IPS-NIHi7 (cell line): ENCODE measurements at regions not wholly inside any gene's neighbourhood (a gene's known extent, or its start where the extent isn't known, plus 50 kb on each side); places are given as distances from the start of the nearest gene placed in this dataset.

Experiments
- DNase-seq: peaks from one replicate; pipeline ENCODE4 v3.0.0; 2012; ENCODE audit warnings: mixed read lengths; ENCODE audit errors: extremely low spot score

DNA sequence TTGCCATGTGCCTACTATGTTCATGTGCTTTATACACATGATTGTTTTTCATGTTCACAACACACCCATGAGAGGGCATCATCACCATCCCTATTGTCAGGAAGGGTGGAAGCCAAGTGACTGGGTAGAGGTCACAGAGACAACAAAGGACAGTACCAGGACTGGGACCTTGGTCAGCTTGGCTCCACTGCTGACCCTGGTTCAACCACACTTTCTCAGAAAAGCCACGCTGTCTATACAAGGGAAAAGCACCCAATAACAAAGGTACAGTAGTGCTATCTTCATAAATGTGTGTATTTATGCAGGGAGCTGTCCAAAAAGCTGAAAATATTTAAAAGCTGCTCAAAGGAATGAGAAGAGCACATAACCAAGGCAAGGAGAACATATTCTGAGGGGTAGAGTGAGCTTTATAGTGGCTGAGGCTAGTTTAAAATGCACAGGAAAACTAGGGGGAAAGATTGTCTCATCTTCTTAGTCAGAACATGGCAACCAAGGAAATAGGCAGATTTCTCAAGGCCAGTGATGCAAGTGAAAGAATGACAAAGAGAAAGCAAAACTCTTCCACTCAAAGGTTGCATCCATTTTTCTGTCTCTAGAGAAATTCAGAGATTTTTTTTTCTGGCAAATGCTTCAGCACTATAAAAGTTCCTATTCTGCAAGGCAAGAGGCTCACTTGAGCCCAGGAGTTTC is 415.0 kb downstream of the FOXO1 start:
- no peak for DNase-seq

DNA sequence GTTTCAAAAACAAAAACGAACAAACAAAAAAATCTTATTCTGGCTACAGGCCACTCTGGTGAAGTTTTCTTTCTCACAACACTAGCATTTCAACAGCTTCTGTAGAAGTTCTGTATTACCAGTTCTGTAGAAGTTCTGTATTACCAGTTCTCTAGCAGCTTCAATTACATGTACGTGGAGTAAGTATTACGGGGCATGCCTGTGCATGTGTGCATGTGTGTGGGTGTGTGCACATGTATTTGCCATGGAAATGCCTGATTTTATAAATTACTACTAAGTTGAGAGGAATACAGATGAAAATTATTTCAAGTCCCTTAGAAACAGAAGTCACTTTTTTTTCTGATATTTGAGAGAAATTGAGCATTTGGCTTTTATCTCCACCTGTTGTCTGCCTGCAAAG is 414.2 kb downstream of the FOXO1 start:
- no peak for DNase-seq

DNA sequence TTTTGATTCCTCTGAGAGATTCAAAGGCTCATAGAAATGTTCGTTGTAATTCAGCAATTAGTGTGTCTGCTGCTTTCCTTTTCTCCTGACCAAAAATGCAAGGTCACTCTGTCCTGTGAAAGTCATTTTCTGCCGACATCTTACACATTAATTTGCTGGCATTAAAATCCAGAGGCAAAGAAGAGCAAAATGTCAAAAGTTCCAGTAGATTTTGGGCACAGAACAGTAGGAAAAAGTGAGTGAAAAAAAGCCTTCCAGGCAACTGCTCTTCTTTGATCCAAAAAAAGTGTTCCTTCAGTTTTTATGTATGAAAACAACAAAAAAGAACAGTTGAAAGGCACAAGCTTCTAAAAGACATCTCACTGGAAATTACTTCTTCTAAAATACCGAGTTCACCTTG is 413.8 kb downstream of the FOXO1 start:
- DNase-seq, result no peak

DNA sequence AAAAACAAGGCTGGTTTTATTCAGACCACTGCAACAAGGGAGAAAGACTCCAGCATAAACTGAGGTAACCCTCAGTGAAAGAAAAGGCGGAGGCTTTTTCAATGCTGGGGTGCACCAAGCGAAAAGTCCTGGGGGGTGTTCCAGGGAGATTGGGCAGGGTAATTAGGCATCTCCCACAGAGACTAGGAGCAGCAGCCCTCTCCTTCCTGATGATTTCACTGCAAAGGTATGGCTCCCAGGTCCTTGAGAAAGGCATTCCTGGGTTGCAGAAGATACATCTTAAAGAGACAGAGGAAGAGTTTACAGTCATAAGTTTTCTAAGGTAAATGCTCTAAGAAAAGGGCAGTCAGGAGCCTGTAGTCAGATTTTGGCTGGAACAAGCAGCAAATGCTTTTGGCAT is 412.0 kb downstream of the FOXO1 start:
- DNase-seq, result no peak

DNA sequence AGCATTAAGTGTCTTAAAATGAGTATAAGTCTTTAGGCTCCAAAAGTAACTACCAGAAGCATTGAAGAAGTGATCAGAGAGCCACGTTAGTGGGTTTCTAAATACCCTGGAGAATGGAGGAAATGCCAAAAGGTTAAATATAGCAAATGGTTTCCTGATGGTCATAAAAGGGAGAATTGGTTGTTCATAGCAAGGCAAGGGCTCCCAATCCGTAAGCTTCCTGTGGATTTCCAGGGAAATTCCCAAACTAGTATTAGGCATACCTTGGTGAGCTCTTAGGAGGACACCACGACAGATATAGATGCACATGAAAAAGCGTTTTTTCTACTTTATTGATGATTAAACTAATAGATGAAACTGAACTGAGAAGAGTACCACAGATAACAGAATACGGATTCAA is 410.9 kb downstream of the FOXO1 start:
- no peak for DNase-seq

DNA sequence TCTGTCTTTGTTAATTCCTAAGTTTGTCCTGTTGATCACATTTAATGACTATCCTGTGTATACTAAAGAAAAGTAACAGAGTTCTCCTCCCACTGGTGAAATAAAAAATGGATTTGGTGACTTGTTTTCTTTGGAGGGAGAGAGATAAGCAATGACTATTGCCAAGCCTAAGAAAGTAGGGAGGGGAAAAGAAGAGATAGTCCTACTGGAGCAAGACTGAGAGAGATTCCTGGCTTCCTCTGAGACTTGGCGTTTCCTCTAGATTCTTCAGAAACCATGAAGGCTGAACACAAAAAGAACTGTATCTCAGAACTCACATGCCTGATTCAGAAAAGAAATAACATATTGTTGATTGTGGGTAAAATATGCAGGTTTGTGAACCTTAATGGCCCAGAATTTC is 406.5 kb downstream of the FOXO1 start:
- no peak for DNase-seq

DNA sequence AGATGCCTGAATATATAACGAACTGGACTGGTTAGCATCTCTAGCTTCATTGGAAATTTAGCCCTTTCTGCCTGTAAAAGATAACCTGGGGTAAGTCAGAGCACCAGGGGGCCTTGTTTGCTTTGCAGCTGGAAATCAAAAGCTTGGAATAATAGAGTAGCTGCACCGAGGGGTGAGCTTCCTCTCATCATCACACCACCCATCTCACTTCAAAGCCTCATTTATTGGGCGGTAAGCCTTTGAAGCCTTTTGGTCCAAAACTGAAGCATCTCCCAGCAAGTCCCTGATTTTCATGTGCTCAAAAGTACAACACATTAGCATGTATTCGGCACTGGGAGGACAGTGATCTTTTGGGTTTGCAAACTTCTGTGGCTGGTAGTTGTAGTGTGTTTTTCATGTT is 405.1 kb downstream of the FOXO1 start:
- DNase-seq, result no peak

DNA sequence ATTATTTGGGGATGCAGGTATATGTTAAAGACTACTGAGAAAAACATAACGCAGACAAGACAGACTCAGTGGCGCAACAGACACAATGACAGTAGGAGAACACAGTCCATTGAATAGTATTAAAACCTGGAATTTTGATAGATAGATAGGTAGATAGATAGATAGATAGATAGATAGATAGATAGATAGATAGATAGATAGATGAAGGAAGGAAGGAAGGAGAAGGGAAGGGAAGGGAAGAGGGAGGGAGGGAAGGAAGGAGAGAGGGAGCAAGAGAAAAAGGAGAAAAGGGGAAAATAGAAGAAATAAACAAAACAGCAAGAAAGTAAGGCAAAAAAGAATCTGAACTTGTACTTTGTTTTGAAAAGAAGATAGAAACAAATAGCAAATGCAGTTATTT is 404.5 kb downstream of the FOXO1 start:
- DNase-seq, result no peak

DNA sequence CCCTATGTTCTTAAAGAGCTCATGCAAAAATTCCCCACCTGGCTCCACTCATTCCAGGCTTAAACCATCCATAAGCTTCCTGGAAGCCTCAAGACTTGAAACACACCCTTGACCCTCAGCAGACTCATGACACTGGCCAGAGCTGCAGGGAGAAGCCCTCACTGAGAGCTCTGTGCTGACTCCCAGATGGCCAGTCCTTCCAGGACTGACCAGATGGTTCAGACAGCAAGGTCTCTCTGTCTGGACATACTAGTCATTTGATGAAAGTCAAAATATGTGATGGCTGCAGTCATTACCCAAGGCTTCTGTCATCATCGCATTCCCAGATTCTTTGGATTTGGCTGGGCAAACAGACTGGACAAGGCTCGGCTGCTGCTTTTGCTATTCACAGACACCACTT is 397.4 kb downstream of the FOXO1 start:
- no peak for DNase-seq

DNA sequence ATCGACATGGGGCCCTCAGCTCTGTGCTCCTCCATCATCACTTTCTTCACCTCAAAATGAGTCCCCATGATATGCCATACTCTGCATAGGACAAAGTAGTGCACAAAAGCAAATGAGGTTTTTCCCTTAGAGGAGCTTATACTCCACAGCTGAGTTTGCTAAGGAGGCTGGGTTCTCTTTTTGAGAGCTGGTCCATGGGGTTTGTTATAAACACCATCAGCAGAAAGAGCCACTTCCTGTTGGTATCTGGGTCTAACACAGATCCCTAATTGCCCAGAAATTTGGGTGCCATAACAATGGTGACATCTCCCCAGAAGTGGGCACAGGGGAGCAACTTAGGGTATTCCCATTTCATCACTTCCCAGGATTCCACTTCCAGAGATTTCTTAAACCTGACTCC is 395.7 kb downstream of the FOXO1 start:
- DNase-seq, result no peak

DNA sequence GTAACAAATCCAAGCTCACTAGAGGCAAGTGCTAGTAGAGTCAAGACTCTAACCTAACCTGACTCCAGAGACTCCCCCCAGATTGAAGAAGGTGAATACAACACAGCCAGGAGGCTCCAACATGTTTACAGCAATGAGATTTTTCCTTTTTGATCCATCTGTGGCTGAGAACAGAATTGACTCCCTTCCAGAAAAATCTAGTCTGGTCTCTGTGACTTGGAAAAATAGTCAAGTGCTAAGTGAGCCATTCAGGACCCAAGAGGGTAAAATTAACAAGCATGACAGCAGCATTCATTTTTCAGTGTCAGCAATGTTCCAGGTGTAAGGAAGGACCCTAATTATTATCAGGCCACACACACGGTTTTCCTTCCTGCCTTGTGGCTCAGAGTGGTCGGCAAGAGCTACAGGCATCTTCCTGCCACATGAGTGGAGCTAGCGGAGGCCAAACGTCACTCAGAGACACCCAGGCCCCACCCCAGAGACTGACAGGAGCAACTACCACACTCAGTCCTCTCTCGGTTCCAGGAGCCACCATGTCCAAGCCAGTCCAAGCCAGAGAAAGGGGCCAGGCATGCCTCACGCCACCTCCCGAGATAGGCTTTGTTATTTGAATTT is 395.1 kb downstream of the FOXO1 start:
- DNase-seq, result no peak

DNA sequence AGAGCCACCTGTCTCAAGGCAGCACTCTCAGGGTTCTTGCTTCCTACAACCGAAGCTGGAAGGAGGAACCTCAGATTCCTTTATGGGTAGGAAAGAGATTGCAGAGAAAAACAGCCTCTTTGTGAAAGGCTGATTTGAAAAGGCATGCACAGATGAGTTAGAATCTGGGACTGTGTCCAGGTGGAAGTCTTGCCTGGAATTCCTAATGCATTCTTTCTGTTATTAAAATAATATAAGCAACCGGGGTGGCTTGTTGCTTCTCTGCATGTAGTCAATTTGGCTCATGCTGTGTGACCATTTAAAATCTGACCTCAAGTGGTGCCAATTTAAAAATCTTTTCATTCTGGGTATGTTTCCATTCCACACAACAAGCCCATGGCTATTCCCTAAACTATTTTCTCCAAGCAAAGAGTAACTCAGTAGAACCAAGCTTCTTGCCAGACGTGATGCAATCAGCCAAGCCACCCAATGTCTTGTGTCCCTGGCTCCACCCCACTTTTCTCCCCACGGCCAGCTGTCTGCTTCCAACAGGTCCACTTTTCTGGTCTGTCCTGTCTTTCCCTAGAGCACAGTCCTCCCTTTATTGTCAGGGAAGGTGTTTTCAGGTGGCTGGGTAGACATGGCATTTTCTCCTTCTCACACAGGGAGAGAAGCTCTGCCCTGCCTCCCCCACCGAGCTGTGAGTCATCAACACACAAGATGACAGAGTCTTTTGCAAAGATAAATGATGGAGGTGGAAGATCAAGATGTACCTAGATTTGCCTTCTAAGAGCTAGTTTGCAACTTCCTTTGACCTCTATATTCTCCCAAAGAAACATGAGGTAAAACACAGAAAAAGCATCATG is 394.3 kb downstream of the FOXO1 start:
- no peak for DNase-seq

DNA sequence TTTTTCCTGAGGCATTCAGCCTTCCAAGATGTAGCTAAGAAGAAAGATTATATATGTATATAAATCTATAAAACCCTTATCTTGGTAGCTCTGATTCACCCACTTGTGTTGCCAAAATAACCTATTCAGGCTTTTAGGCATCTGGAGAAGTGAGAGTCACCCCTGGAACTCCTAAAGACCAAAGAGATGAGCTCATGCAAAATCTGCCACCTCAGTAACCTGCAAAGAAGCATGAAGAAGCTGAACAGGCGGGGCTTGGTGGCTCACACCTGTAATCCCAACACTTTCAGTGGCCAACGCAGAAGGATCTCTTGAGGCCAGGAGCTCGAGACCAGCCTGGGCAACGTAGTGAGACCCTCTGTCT is 393.7 kb downstream of the FOXO1 start:
- no peak for DNase-seq

DNA sequence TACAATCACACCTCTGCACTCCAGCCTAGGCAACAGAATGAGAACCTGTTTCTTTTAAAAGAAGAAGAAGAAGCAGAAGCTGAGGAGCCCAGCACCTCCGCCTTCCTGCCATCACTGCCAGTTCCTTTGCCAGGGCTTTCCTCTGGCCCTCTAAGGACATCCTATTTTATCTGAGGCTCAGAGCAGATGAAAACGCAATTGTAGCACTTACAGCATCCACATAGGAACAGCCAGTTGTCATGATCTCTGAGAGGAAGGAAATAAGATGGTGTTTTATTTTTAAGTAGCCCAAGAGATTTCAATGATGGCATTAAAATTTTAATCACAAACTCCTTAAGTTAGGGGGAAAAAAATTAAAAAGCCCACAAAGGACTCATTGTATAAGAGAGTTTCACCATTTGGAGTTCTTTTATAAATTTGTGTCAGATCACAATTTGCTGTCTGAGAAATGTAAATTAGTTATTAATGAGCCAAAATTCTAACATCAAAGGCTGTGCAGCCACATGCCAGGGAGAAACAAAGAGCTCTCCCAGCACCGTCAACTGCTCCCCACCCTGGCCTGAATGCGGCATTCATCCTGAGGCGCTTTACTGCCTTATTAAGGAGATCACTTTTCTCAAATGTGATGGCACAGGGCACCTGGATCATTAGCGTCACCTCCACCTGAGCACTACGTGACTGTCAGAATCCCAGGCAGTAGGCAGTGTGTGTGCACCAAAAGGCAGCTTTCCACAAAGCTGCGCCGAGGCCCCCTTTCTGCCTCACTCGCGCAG is 393.0 kb downstream of the FOXO1 start:
- DNase-seq, result no peak

DNA sequence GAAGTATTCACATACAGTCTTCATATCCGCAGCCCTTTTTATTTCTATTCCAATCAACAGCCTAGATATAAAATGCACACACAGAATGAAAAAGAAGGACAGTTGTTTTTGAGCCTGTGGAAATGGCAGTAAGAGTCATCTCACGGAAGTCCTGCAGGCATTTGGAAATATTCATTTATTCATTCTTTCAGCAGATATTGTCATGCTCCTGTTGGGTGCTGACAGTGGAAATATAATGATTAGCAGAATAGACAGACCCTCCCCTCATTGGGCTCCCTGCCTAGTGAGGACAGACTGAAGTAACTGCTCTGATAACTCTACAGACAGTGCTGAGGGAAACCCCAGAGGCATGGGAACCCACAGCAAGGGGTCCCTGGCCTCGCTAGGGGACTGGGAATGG is 392.3 kb downstream of the FOXO1 start:
- DNase-seq, result no peak

DNA sequence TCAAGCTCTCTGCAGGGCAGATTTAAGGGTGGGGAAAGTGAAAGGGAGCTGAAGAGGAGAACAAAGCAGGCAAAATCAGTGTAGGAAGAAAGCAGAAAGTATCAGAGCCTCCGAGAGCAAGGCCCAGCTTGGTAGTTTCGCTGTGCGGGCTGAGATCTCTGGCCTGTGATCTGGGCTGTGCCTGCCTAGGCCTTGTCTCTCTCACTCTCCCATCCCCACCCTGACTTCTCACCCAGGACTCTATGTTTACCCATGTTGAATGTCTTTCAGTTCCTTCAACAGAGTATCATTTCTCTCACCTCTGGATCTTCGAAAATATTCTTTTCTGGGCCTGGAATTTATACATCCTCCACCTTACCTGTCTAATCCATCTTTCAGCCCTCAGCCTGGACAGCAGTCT is 391.3 kb downstream of the FOXO1 start:
- no peak for DNase-seq

DNA sequence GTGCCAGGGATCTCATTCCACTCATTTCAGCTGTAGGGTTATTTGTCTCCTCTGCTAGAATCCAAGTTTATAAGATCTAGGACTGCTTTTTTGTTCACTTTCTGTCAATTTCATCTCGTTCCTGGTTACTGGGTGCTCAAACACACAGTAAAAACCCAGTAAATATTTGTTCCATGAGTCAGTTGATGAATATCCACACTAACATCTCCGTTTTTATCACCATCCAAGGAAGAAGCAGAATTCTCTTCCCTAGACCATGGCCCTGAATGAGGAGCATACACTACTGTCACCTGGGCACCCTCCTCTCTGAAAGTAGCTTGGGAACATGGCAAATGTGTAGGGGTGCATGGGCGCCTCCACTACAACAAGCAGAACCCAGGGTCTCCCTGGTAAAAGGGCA is 390.8 kb downstream of the FOXO1 start:
- DNase-seq, result no peak

DNA sequence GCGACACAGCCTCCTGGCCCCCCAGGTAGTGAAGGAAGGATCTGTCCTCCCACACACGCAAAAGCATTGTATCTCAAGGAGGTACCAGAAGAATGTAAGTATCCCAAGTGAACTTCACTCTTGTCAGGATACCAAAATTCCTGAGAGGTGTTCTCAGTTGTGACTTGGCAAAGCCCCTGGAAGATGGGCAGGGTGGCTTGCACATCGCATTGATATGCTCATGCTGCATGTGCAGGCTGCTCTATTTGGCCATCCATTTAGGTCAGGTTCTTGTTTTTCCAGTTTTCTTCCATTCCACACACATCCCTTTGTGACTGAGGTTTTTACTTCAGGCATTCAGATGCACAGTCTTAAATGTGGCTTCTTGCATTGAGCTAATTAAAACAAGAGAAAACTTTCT is 382.8 kb downstream of the FOXO1 start:
- DNase-seq, result no peak

DNA sequence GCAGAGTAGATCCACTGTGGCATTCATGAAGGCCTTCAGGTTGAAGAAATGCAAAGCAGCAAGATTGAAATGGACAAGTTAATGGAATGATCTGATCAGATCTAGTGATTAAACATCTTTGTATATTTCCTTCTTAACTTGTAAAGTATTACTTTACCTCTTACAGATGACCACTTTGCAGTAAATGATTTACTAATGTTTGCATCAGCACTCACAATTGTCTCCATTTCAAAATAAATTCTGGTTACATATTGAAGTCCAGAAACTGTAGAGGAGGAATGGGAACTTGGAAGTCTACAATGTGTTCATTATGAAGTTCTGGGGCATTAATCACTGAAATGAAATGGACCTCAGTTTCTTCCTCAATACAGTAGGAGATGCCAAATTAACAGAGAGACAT is 380.8 kb downstream of the FOXO1 start:
- no peak for DNase-seq

DNA sequence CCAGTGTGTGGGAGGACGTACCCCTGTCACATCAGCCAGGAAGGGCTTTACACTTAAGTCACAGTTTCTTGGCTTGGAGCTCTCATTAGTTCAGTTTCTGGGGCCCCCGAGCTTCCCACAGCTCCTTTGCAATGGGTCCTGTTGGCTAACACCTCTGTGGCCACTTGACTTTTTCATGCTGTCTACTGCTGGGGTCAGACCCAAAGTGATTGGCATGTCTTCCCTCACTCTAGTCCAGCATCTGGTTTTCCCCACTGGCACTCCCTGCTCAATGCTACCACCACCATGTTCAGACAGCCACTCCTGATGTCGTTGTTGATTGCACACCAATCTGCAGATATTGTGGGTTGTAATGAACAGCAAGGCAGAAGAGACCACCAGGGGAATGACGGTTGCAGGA is 379.0 kb downstream of the FOXO1 start:
- no peak for DNase-seq

DNA sequence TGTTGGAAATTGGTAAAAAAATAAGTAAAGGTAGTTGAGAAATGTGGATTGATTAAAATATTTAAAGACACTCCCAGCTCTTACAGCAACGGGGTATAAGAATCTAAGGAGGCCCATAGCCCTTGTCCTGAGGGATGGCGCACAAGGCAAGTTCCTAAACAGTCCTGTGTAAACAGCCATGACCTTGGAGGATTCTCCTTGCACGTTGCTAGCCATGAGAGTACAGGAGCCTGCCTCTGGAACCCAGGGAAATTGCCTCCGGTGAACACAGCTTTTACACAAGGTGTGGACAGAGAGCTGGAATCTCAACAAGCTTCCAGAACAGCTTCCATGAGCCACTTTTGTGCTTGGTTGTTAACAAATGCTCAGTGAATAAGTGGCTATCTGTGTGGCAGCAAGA is 378.2 kb downstream of the FOXO1 start:
- DNase-seq, result no peak

DNA sequence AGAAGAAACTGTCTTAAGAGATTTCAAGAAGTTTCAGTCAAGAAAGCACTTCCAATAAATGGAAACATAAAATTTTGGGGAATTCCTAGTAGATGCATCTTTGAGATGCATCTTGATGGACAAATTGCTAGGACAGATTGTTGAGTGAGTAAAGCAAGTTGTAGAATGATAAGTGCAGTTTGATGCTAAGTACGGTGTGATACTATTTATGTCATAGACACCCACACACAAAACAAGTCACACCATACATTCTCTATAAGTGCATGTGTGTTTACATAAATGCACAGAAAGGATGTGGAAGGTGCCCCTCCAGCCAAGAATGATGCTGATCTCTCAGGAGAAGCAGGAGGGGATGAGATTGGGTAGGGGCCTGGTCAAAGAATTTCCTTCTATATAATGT is 375.7 kb downstream of the FOXO1 start:
- DNase-seq, result no peak
